ENCODE measurements at regions not wholly inside any gene's neighbourhood (a gene's known extent, or its start where the extent isn't known, plus 50 kb on each side); places are given as distances from the start of the nearest gene placed in this dataset.

DNA sequence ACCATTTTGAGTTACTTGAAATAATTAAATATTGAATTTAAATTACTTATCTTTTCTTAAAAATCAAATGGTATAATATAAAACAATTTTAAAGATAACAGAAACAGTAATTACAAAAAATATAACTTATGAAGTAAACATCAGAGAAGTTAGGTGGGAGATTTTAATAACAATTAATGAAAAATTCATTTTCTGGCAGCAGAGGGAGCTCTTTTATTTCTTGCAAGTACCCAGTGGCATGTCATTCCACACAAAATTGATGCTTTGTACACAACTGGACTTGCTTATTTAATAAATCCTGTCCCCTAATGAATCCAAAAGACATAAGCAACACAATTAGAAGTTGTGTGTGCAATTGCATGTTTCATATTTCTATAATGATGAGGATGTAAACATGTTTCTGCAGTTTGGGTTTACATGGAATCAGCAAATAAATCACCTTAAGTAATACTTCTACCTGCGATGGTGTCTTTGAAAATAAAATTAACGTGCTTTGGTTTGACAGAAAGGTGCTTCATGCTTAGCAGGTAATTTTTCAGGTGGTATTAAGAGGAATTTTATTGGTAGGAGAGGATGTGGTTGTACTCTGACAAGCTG lies 861.3 kb downstream of the ZPLD1 start:
- TF ChIP-seq, protein P1, sequence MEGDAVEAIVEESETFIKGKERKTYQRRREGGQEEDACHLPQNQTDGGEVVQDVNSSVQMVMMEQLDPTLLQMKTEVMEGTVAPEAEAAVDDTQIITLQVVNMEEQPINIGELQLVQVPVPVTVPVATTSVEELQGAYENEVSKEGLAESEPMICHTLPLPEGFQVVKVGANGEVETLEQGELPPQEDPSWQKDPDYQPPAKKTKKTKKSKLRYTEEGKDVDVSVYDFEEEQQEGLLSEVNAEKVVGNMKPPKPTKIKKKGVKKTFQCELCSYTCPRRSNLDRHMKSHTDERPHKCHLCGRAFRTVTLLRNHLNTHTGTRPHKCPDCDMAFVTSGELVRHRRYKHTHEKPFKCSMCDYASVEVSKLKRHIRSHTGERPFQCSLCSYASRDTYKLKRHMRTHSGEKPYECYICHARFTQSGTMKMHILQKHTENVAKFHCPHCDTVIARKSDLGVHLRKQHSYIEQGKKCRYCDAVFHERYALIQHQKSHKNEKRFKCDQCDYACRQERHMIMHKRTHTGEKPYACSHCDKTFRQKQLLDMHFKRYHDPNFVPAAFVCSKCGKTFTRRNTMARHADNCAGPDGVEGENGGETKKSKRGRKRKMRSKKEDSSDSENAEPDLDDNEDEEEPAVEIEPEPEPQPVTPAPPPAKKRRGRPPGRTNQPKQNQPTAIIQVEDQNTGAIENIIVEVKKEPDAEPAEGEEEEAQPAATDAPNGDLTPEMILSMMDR (IDR thresholded peaks at IDR 0.05) = no peak
- TF ChIP-seq POLR2A (IDR thresholded peaks at IDR 0.05) = no peak
